Esophagus muscularis mucosa (tissue), 4 donors: ENCODE measurements at regions not wholly inside any gene's neighbourhood (a gene's known extent, or its start where the extent isn't known, plus 50 kb on each side); places are given as distances from the start of the nearest gene placed in this dataset.

Experiments used
- CTCF ChIP-seq, 3 experiments: fragments of 200-600 bp in 2 of 3; fragments of 450-650 bp in 1 of 3; sonication (generic) in 2 of 3; IDR thresholded peaks; one replicate each; pipeline ENCODE4 v1.5.1; 2017 to 2019; ENCODE audit warnings: antibody characterized with exemption in 3 of 3, mild to moderate bottlenecking in 2 of 3, moderate library complexity in 1 of 3
- EP300 ChIP-seq: sonication (generic); formaldehyde crosslinking; IDR thresholded peaks from one replicate; pipeline ENCODE4 v1.6.1; 2017; ENCODE audit warnings: antibody characterized with exemption
- POLR2A ChIP-seq: fragments of 450-650 bp; IDR thresholded peaks from one replicate; pipeline ENCODE4 v1.6.1; 2017; ENCODE audit warnings: antibody characterized with exemption, moderate library complexity, mild to moderate bottlenecking, low read depth
- POLR2AphosphoS5 ChIP-seq, 2 donors: sonication (generic); formaldehyde crosslinking; IDR thresholded peaks; one replicate each; pipeline ENCODE4 v1.6.1; 2017; ENCODE audit warnings: antibody characterized with exemption in 2 of 2

- no peak for TF ChIP-seq POLR2A
- no peak for TF ChIP-seq CTCF (IDR thresholded peaks at IDR 0.05)
- no peak for TF ChIP-seq EP300
- no peak for TF ChIP-seq POLR2AphosphoS5 (IDR thresholded peaks at IDR 0.05)
These were observed 355.8 kb downstream of the SOX9 start for GRCh38 chr17:72476575-72476986.
